HepG2 (cell line): ENCODE measurements at regions not wholly inside any gene's neighbourhood (a gene's known extent, or its start where the extent isn't known, plus 50 kb on each side); places are given as distances from the start of the nearest gene placed in this dataset.

ENCODE experiments used
- ATAC-seq: fragments of 200-7000 bp; cut with Tn5 transposase; 3 replicates; pipeline ENCODE4 v1.9.1; 2020; ENCODE audit warnings: mild to moderate bottlenecking, moderate library complexity
- BruUV-seq: library from RNA; stranded (reverse); fragments of 400-500 nt; replicated peaks from 2 replicates; lab custom pipeline; 2021; lab: Mats Ljungman, UMichigan
- CTCF ChIA-PET: fragments of 300-600 bp; formaldehyde crosslinking; extraction: SDS; loops from one replicate; lab custom pipeline; 2021; ENCODE audit warnings: low total read pairs, inconsistent platforms, low intra/inter-chr PET ratio; lab: Yijun Ruan, JAX
- POLR2A ChIA-PET: fragments of 350-600 bp; sonication (Branson Sonifier 250); formaldehyde crosslinking; loops from one replicate; lab custom pipeline; 2020; ENCODE audit warnings: antibody characterized with exemption, inconsistent platforms; lab: Yijun Ruan, JAX
- DNase-seq: peaks from one replicate; pipeline ENCODE4 v3.0.0-alpha.2; 2015; ENCODE audit warnings: low spot score
- FAIRE-seq: peaks from 3 replicates; lab custom pipeline; 2011; peaks lifted over from hg19 to GRCh38; lab: Jason Lieb, UNC
- H2AFZ ChIP-seq: one replicate; pipeline ENCODE4 v1.6.1; 2011; ENCODE audit warnings: low read length, inconsistent platforms
- H3K27ac ChIP-seq: fragments of 300-600 bp; 3 replicates; pipeline ENCODE4 v1.8.0; 2011; ENCODE audit warnings: mixed run types, mild to moderate bottlenecking, mixed read lengths, low read length, inconsistent platforms; ENCODE audit not compliant: insufficient read depth; ENCODE audit errors: extremely low read length
- H3K27me3 ChIP-seq, 2 experiments: fragments of 200-600 bp in 1 of 2; 2 replicates in 1 of 2; 3 replicates in 1 of 2; pipeline versions ENCODE4 v1.6.0 to v1.8.0; 2011; ENCODE audit warnings: low read length in 2 of 2, mild to moderate bottlenecking in 2 of 2, moderate library complexity in 2 of 2, inconsistent platforms in 1 of 2; ENCODE audit not compliant: insufficient read depth in 2 of 2, control insufficient read depth in 1 of 2
- H3K36me3 ChIP-seq, 2 experiments: fragments of 200-600 bp in 1 of 2; replicated peaks in 1 of 2; 2 replicates in 1 of 2; 3 replicates in 1 of 2; pipeline versions ENCODE4 v1.5.1 to v1.8.0; 2011; ENCODE audit warnings: low read length in 2 of 2, inconsistent platforms in 1 of 2; ENCODE audit not compliant: insufficient read depth in 2 of 2, control insufficient read depth in 1 of 2
- H3K4me1 ChIP-seq: 2 replicates; pipeline ENCODE4 v1.5.1; 2012; ENCODE audit warnings: low read length, inconsistent platforms; ENCODE audit not compliant: insufficient read depth
- H3K4me2 ChIP-seq: 2 replicates; pipeline ENCODE4 v1.6.0; 2011; ENCODE audit warnings: low read depth, low read length, inconsistent platforms
- H3K4me3 ChIP-seq, 3 experiments: fragments of 200-600 bp in 1 of 3; sonication (generic), shearing (Covaris generic) in 1 of 3; replicated peaks in 1 of 3; 2 replicates each; pipeline ENCODE4 v1.5.1; 2011 to 2016; ENCODE audit warnings: low read length in 3 of 3, inconsistent platforms in 2 of 3, low read depth in 2 of 3, mild to moderate bottlenecking in 2 of 3, control low read depth in 1 of 3, mixed read lengths in 1 of 3; ENCODE audit not compliant: insufficient read depth in 1 of 3
- H3K79me2 ChIP-seq: one replicate; pipeline ENCODE4 v1.6.1; 2011; ENCODE audit warnings: low read length, inconsistent platforms; ENCODE audit not compliant: insufficient read depth
- H3K9ac ChIP-seq: 2 replicates; pipeline ENCODE4 v1.6.0; 2011; ENCODE audit warnings: mild to moderate bottlenecking, low read depth, low read length, inconsistent platforms; ENCODE audit not compliant: insufficient read depth
- H3K9me3 ChIP-seq: 2 replicates; pipeline ENCODE4 v1.5.1; 2012; ENCODE audit warnings: mild to moderate bottlenecking, low read length
- H4K20me1 ChIP-seq: 2 replicates; pipeline ENCODE4 v1.6.0; 2011; ENCODE audit warnings: inconsistent platforms, mild to moderate bottlenecking, low read length, moderate library complexity; ENCODE audit not compliant: insufficient read depth
- AHR ChIP-seq: IDR thresholded peaks from 2 replicates; pipeline ENCODE4 v1.6.1; 2018; ENCODE audit warnings: missing genetic modification reagents, missing compliant biosample characterization
- CCDC6 ChIP-seq: sonication (generic); formaldehyde crosslinking; IDR thresholded peaks from 2 replicates; pipeline ENCODE4 v1.8.1; 2022; ENCODE audit warnings: mild to moderate bottlenecking, missing genetic modification reagents, moderate library complexity
- KLF9 ChIP-seq: IDR thresholded peaks from 2 replicates; pipeline ENCODE4 v1.6.1; 2016; ENCODE audit warnings: low read depth
- NR2F6 ChIP-seq, 2 experiments: IDR thresholded peaks; 2 replicates each; pipeline ENCODE4 v1.6.1; 2016; ENCODE audit warnings: antibody characterized with exemption in 1 of 2, mild to moderate bottlenecking in 1 of 2
- ZKSCAN5 ChIP-seq: sonication (generic); formaldehyde crosslinking; IDR thresholded peaks from 2 replicates; pipeline ENCODE4 v1.5.1; 2020; ENCODE audit warnings: mild to moderate bottlenecking, missing genetic modification reagents
- ZNF225 ChIP-seq: sonication (generic); formaldehyde crosslinking; IDR thresholded peaks from 2 replicates; pipeline ENCODE4 v1.4.0; 2020; ENCODE audit warnings: mild to moderate bottlenecking, missing genetic modification reagents
- ZNF24 ChIP-seq: fragments of 450-650 bp; IDR thresholded peaks from 2 replicates; pipeline ENCODE4 v1.6.1; 2017; ENCODE audit warnings: antibody characterized with exemption, mild to moderate bottlenecking
- ZNF317 ChIP-seq: sonication (generic); formaldehyde crosslinking; IDR thresholded peaks from 2 replicates; pipeline ENCODE4 v1.5.0; 2020; ENCODE audit warnings: mild to moderate bottlenecking, missing genetic modification reagents
- ZNF547 ChIP-seq: sonication (generic); formaldehyde crosslinking; IDR thresholded peaks from 2 replicates; pipeline ENCODE4 v1.5.1; 2020; ENCODE audit warnings: mild to moderate bottlenecking, missing genetic modification reagents
- ZNF563 ChIP-seq: sonication (generic); formaldehyde crosslinking; IDR thresholded peaks from 2 replicates; pipeline ENCODE4 v1.8.0; 2022; ENCODE audit warnings: mild to moderate bottlenecking, moderate library complexity, missing genetic modification reagents
- ZNF574 ChIP-seq: sonication (generic); formaldehyde crosslinking; IDR thresholded peaks from 2 replicates; pipeline ENCODE4 v1.4.0; 2020; ENCODE audit warnings: missing genetic modification reagents
- ZNF614 ChIP-seq: IDR thresholded peaks from 2 replicates; pipeline ENCODE4 v1.6.1; 2018; ENCODE audit warnings: missing biosample characterization, missing genetic modification reagents, inconsistent platforms, borderline replicate concordance
- ZNF782 ChIP-seq: sonication (generic); formaldehyde crosslinking; IDR thresholded peaks from 2 replicates; pipeline ENCODE4 v1.4.0; 2020; ENCODE audit warnings: missing genetic modification reagents, mild to moderate bottlenecking, borderline replicate concordance
- WGBS: methylation state at CpG from one replicate; pipeline ENCODE4 v1.1.6; 2017; ENCODE audit warnings: low lambda C conversion rate; 5-methylcytosine and 5-hydroxymethylcytosine counted together
- in situ Hi-C: cut with HindIII; loops from 2 replicates; pipeline ENCODE4 v1.10.0; 2017; ENCODE audit warnings: low pct_unique_long_range_greater_than_20kb; ENCODE audit not compliant: extremely low pct_ligation_motif_present
- intact Hi-C: fragments of 100-400 bp; cut with micrococcal nuclease; formaldehyde crosslinking; loops from one replicate; pipeline ENCODE4 v1.10.0; 2022; ENCODE audit not compliant: unreplicated experiment
- TF ChIP-seq, protein P1 (sequence below): sonication (generic); formaldehyde crosslinking; IDR thresholded peaks from 2 replicates; pipeline ENCODE4 v1.8.0; 2022; ENCODE audit warnings: missing genetic modification reagents, low read depth, mild to moderate bottlenecking, borderline replicate concordance

- in situ Hi-C loops (no loop called here), intact Hi-C loops (no loop called here)
- Histone ChIP-seq H3K27me3 (0 out of 5 replicates have a peak, but pooled peaks cover 0 to 5% of the 10 kb centered on the region in 2 experiments), H4K20me1 (no peaks in the 10 kb centered on the region), H3K27ac (no peak overlapping the region), H3K9ac (no peak overlapping the region), H2AFZ (no peak overlapping the region), H3K4me3 (no peak overlapping the region), H3K9me3 (no peaks in the 10 kb centered on the region), H3K4me2 (no peak overlapping the region), H3K4me1 (no peaks in the 10 kb centered on the region), H3K36me3 (no peaks in the 10 kb centered on the region), H3K79me2 (no peaks in the 10 kb centered on the region)
- 33% methylated on average over 3 of the region's 3 CpGs for WGBS
- no peak for ATAC-seq
- BruUV-seq = no TSS peak
- ChIA-PET POLR2A (no interaction called here), CTCF (no interaction called here)
- TF ChIP-seq ZNF24 (no peak), ZNF317 (CRISPR knock-in tag) (no peak), KLF9 (CRISPR knock-in tag) (no peak), ZNF614 (CRISPR knock-in tag) (no peak), ZNF782 (no peak), CCDC6 (CRISPR knock-in tag) (no peak)
- FAIRE-seq = no peak
- no peak for DNase-seq
Observed at GRCh38 chr10:33041783-33042437, 83.9 kb upstream of the ITGB1 start.

GRCh38 chr10:33040436-33040835 is 82.4 kb upstream of the ITGB1 start:
- BruUV-seq = no TSS peak
- H3K27ac ChIP-seq = no peak overlapping the region
- ATAC-seq = no peak
- H3K4me1 ChIP-seq = no peaks in the 10 kb centered on the region
- POLR2A ChIA-PET = no interaction called here
- H3K36me3 ChIP-seq = no peaks in the 10 kb centered on the region
- no peaks in the 10 kb centered on the region for H3K9me3 ChIP-seq
- H3K9ac ChIP-seq = no peak overlapping the region
- H3K27me3 ChIP-seq = 0 out of 5 replicates have a peak, but pooled peaks cover 0 to 5% of the 10 kb centered on the region in 2 experiments
- DNase-seq = no peak
- TF ChIP-seq ZNF547 (CRISPR knock-in tag) (no peak), ZNF574 (CRISPR knock-in tag) (no peak), NR2F6 (IDR thresholded peaks at IDR 0.05) (no peak), NR2F6 (CRISPR knock-in tag; IDR thresholded peaks at IDR 0.05) (no peak), AHR (CRISPR knock-in tag) (no peak), ZNF563 (no peak), ZKSCAN5 (CRISPR knock-in tag) (no peak), ZNF225 (no peak)
- TF ChIP-seq, protein P1, sequence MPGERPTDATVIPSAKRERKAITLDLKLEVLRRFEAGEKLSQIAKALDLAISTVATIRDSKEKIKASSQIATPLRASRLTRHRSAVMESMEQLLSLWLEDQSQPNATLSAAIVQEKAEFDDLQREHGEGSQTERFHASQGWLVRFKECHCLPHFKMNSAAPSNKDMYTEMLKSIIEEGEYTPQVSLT (CRISPR knock-in tag) = no peak
- TF ChIP-seq, all 625 proteins: peak for 0
- Histone ChIP-seq H3K4me2 (no peak overlapping the region), H3K4me3 (no peak overlapping the region), H3K79me2 (no peaks in the 10 kb centered on the region), H4K20me1 (no peaks in the 10 kb centered on the region), H2AFZ (no peak overlapping the region)
- no peak for FAIRE-seq
- intact Hi-C loops = no loop called here
- 0% methylated on average over 1 of the region's 1 CpG for WGBS
- CTCF ChIA-PET = no interaction called here
- in situ Hi-C loops = no loop called here
